ENCODE measurements at regions not wholly inside any gene's neighbourhood (a gene's known extent, or its start where the extent isn't known, plus 50 kb on each side); places are given as distances from the start of the nearest gene placed in this dataset.

DNA sequence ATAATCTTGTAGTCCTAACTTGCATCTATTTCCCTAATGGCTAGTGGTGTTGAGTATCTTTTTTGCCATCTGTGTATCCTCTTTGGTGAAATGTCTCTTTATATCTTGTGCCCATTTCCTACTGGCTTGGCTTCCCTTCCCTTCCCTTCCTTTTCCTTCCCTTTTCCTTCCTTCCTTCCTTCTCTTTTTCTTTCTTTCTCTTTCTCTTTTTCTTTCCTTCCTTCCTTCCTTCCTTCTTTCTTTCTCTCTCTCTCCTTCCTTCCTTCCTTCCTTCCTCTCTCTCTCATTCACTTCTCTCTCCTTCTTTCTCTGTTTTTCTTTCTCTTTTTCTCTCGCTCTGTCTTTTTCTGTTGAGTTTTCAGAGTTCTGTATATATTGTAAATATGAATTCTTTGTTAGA, 61.5 kb upstream of the SLC4A4 start:
- DNase-seq (ENCODE audit: low read depth), result no peak

DNA sequence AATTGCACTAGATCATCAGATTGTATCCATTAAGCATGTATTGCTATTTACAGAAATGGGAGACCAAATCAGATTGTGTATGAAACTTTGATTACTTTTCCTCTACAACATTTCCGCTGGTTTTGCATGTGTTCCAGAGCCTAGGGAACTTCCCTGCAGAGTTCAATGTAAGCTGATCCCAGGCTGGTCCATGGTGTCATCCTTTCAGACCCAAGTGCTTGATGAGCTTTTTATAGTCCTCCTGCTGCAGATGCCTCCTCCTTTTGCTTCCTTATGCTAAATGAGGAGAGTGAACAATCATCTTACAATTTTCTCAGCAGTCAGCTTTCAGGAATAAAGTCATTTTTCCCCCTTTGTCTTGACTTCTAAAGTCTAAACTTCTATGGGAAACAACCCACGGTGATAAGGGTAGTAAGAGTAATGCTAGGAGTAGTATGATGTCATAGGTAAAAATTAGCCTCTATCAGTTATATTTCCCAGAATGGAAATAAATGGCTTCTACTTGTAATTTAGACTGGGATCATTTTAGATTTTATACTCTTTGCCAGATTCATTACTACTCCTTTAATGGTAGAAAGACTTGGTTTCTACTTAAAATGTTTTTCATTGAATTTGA, 55.1 kb upstream of the SLC4A4 start:
- no peak for DNase-seq (ENCODE audit: low read depth)

DNA sequence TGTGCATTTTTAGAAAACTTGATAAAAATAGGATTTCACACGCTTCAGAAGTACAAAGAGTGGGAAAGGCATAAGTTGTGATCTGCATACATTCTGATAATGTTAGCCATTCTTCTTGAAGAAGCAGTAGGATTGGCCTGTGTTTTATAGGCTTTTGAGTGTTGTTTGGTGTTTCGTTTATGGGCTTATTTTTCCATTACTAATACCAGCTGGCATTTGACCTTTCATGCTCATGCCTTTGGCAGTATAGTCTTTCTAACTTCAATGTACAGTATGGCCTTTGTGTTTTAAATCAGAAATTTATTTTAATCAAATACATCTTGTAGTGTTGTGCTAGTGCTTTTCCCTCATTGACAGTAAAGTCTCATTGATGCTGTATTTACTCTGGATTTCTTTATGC, 51.5 kb upstream of the SLC4A4 start:
- no peak for DNase-seq (ENCODE audit: low read depth)

DNA sequence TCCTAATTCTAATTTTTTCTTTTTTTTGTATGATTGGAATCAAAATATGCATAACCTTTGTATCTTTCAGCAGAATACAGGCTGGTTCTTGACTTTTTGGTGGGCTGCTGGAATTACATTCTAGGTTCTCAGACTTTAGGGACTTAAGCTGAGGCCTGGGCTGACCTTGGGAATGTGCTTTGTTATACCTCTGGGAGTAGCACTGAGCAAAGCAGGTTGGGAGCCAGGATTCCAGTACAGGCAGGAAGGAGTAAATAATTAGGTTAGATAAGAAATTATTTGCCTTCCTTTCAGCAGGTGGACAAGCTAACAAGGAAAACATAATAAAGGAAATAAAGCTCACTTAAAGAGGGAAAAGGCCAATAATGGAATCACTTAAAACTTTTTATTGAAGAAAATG, 49.9 kb upstream of the SLC4A4 start:
- DNase-seq (ENCODE audit: low read depth), result no peak
